ENCODE measurements at regions not wholly inside any gene's neighbourhood (a gene's known extent, or its start where the extent isn't known, plus 50 kb on each side); places are given as distances from the start of the nearest gene placed in this dataset.

GRCh38 chr18:67047334-67047733 lies 443.4 kb upstream of the CDH19 start:
- no peak overlapping the region for H3K4me3 ChIP-seq
- DNase-seq: no peak
- H3K27me3 ChIP-seq: no peaks in the 10 kb centered on the region
- no peak for TF ChIP-seq CTCF (IDR thresholded peaks at IDR 0.05)
- no peak overlapping the region for H3K27ac ChIP-seq
- H3K9me3 ChIP-seq: no peaks in the 10 kb centered on the region
- H3K36me3 ChIP-seq: no peaks in the 10 kb centered on the region
- no peak for ATAC-seq
- no peaks in the 10 kb centered on the region for H3K4me1 ChIP-seq
- intact Hi-C loops (cut with DNase I): no loop called here

- no peaks in the 10 kb centered on the region for H3K36me3 ChIP-seq
- H3K27ac ChIP-seq: no peak overlapping the region
- H3K4me1 ChIP-seq: no peaks in the 10 kb centered on the region
- intact Hi-C loops (cut with DNase I): no loop called here
- H3K4me3 ChIP-seq: no peak overlapping the region
- ATAC-seq (no peak), DNase-seq (peak; percentile 40)
- no peaks in the 10 kb centered on the region for H3K27me3 ChIP-seq
- no peak for TF ChIP-seq CTCF (IDR thresholded peaks at IDR 0.05)
- H3K9me3 ChIP-seq: no peaks in the 10 kb centered on the region
Measured at GRCh38 chr18:67043276-67043675, 439.4 kb upstream of the CDH19 start.

GRCh38 chr18:67041334-67041733 lies 437.4 kb upstream of the CDH19 start:
- TF ChIP-seq CTCF (IDR thresholded peaks at IDR 0.05): no peak
- Histone ChIP-seq H3K27me3 (no peaks in the 10 kb centered on the region), H3K36me3 (no peaks in the 10 kb centered on the region), H3K4me1 (no peaks in the 10 kb centered on the region), H3K9me3 (no peaks in the 10 kb centered on the region), H3K27ac (no peak overlapping the region), H3K4me3 (no peak overlapping the region)
- no peak for DNase-seq
- intact Hi-C loops (cut with DNase I): no loop called here
- ATAC-seq: no peak

GRCh38 chr18:67035026-67035425 lies 431.1 kb upstream of the CDH19 start:
- DNase-seq (no peak), ATAC-seq (no peak)
- H3K36me3 ChIP-seq: no peaks in the 10 kb centered on the region
- H3K9me3 ChIP-seq: no peaks in the 10 kb centered on the region
- H3K27me3 ChIP-seq: no peaks in the 10 kb centered on the region
- no peaks in the 10 kb centered on the region for H3K4me1 ChIP-seq
- no peak for TF ChIP-seq CTCF (IDR thresholded peaks at IDR 0.05)
- no peak overlapping the region for H3K27ac ChIP-seq
- intact Hi-C loops (cut with DNase I): no loop called here
- no peak overlapping the region for H3K4me3 ChIP-seq

GRCh38 chr18:67023059-67023458 lies 419.2 kb upstream of the CDH19 start:
- Histone ChIP-seq H3K27me3 (no peaks in the 10 kb centered on the region), H3K4me1 (no peaks in the 10 kb centered on the region), H3K4me3 (no peak overlapping the region), H3K36me3 (no peaks in the 10 kb centered on the region), H3K27ac (no peak overlapping the region), H3K9me3 (no peaks in the 10 kb centered on the region)
- intact Hi-C loops (cut with DNase I): no loop called here
- DNase-seq: no peak
- no peak for ATAC-seq
- TF ChIP-seq CTCF (IDR thresholded peaks at IDR 0.05): no peak

- DNase-seq: no peak
- TF ChIP-seq CTCF (IDR thresholded peaks at IDR 0.05): no peak
- H3K27ac ChIP-seq: no peak overlapping the region
- H3K4me3 ChIP-seq: no peak overlapping the region
- H3K27me3 ChIP-seq: no peaks in the 10 kb centered on the region
- intact Hi-C loops (cut with DNase I): no loop called here
- no peak for ATAC-seq
- no peaks in the 10 kb centered on the region for H3K4me1 ChIP-seq
- no peaks in the 10 kb centered on the region for H3K36me3 ChIP-seq
- H3K9me3 ChIP-seq: no peaks in the 10 kb centered on the region
Measured at GRCh38 chr18:67010919-67011318, 407.0 kb upstream of the CDH19 start.

Data from upper lobe of right lung (tissue), 1 donor.